Keratinocyte (primary cell): ENCODE measurements at regions not wholly inside any gene's neighbourhood (a gene's known extent, or its start where the extent isn't known, plus 50 kb on each side); places are given as distances from the start of the nearest gene placed in this dataset.

ENCODE experiments used
- CTCF ChIP-seq, 3 experiments: IDR thresholded peaks in 1 of 3; conservative IDR thresholded peaks in 1 of 3; optimal IDR thresholded peaks in 1 of 3; 2 replicates in 2 of 3; 3 replicates in 1 of 3; pipeline versions ENCODE3 to v1.5.1; 2011; ENCODE audit warnings: low read length in 3 of 3, mild to moderate bottlenecking in 3 of 3, moderate library complexity in 2 of 3, control low read depth in 1 of 3, inconsistent platforms in 1 of 3; ENCODE audit not compliant: insufficient read depth in 2 of 3; ENCODE audit errors: extremely low read depth in 1 of 3
- EZH2 ChIP-seq: IDR thresholded peaks from one replicate; pipeline ENCODE4 v1.6.1; 2012; ENCODE audit warnings: inconsistent platforms, mild to moderate bottlenecking, low read length, moderate library complexity

GRCh38 chr12:112685321-112685720, 106.2 kb upstream of the RPH3A start:
- TF ChIP-seq CTCF (optimal IDR thresholded peaks at IDR 0.05 in 1 of 3, IDR thresholded peaks at IDR 0.05 in 1 of 3, conservative IDR thresholded peaks at IDR 0.05 in 1 of 3; ENCODE audit: extremely low read depth in 1 of 3, insufficient read depth in 2 of 3, low read length in 3 of 3) (no peak), EZH2 (no peak)
